OCI-LY1 (cell line): ENCODE measurements at regions not wholly inside any gene's neighbourhood (a gene's known extent, or its start where the extent isn't known, plus 50 kb on each side); places are given as distances from the start of the nearest gene placed in this dataset.

Source experiments
- EZH2 ChIP-seq: fragments of 200-600 bp; sonication (generic), shearing (Covaris generic); IDR thresholded peaks from 2 replicates; pipeline ENCODE4 v1.8.0; 2017; ENCODE audit warnings: borderline replicate concordance, mixed run types, mild to moderate bottlenecking, antibody characterized with exemption, low read length, moderate library complexity, mixed read lengths
- TF ChIP-seq, protein P1 (sequence below): fragments of 200-600 bp; sonication (generic), shearing (Covaris generic); IDR thresholded peaks from 2 replicates; pipeline ENCODE4 v1.5.1; 2017; ENCODE audit warnings: mild to moderate bottlenecking, antibody characterized with exemption, low read length, moderate library complexity, mixed read lengths

DNA sequence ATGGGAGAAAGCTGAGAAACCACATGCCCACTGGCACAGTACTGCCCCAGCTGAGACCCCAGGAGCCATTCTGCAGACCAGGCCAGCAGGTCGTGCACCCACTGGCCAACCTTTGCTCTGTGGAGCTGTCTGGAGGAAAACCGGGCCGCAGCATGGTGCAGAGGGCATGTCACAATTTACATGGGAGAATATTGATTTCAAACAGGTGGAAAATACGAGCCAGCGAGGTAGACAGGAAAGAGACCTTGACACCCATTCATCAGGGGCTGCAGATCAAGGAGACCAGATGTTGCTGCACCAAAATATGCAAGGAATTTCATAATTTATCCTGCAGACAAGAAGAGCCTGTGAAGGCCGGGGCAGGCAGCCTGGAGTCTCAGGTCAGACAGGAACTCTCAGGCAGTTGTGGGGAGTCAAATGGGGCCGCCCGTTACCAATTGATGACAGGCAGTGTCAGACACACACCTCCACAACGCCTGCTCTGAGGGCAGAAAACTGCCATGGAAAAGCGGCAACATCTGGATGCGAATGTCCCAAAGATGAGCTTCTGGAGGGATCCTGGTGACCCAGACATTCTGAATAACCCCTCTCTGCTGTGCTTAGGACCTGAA lies 74.6 kb upstream of the BCL11B start:
- TF ChIP-seq, protein P1, sequence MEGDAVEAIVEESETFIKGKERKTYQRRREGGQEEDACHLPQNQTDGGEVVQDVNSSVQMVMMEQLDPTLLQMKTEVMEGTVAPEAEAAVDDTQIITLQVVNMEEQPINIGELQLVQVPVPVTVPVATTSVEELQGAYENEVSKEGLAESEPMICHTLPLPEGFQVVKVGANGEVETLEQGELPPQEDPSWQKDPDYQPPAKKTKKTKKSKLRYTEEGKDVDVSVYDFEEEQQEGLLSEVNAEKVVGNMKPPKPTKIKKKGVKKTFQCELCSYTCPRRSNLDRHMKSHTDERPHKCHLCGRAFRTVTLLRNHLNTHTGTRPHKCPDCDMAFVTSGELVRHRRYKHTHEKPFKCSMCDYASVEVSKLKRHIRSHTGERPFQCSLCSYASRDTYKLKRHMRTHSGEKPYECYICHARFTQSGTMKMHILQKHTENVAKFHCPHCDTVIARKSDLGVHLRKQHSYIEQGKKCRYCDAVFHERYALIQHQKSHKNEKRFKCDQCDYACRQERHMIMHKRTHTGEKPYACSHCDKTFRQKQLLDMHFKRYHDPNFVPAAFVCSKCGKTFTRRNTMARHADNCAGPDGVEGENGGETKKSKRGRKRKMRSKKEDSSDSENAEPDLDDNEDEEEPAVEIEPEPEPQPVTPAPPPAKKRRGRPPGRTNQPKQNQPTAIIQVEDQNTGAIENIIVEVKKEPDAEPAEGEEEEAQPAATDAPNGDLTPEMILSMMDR: no peak
- TF ChIP-seq EZH2: no peak
